ENCODE measurements at regions not wholly inside any gene's neighbourhood (a gene's known extent, or its start where the extent isn't known, plus 50 kb on each side); places are given as distances from the start of the nearest gene placed in this dataset.

DNA sequence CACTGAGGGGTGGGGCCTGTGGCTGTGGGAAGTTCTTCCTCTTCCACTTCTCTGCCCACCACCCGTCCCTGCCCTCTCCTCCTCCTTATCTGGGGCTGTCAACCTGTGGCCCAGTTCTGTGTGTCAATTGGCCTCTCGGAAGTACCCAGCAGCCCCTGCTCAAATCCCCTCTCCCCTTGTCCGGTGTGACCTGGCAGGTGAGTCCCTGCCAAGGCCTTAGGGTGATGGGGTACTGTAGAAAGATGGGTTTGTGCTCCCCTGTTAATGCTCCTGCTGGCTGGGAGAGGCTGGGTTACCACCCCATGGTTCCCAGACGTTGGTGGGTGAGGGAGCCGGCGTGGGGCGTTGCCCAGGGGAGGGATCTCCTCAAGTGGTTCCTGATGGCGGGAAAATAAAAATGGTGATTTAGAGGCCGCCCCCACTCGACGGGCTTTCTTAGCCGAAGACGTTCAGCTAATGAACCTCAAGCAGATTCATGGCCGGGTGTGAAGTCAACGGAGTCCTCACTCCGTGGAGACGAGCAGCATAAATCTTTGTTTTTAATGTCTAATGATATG, 141.2 kb downstream of the URI1 start:
- DNase-seq, result no peak

DNA sequence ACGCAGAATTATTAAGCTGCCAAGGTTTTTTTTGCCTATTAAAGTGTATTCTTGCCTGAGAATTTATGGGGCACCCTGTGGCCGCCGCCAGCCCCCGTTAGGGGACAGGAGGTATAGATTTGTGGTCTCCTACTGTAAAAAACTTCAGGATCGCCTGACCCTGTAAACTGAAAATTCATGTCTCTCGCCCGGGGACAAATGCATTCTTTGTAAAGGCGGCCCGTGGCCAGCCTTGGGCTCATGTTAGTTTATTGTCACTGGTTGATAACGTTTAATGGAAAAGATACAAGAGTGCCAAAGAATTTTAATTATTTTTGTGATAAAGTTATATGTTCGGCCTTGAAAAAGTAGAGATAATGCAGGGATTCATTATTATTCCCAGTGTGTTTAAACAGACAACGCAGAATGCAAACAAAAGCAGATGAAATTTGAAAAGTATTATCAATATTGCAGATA, 141.7 kb downstream of the URI1 start:
- DNase-seq, result no peak

DNA sequence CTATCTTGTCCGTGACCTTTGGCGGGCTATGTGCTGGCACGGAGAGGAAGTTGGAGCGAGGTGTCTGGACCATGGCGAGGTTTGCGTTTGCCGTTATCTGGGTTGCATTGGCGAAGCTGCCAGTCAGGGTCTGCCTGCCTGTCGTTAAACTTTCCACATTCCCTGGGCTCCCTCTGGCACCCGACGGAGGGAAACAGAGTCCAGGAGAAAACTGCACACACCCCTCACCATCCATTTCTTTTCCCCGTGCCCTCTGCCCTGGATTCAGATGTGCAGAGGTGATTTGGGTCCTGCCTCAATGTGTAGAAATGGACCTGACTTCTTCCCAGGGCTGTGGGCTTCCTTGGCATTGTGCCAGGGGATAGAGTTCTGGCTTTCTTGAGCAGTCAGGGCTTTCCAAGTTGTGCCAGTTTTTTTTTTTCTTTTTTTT, 142.4 kb downstream of the URI1 start:
- no peak for DNase-seq

DNA sequence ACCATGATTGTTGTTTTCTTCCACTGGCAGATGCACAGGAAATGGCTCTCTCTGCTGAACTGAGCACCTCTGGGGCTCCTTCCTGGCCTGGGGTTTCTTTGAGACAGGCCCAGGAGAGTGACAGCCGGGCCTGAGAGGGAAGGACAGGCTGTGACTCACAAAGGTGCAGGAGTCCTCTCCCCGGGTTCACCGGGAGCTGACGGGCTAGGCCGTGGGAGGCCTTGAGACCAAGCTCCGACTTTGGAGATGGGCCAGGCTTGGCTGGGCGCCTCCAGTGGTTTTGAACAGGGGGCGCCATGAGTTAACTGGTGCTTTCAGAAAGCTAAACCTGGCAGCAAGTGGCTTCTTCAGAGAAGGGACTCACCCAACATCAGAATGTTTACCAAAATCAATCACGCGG, 143.4 kb downstream of the URI1 start:
- no peak for DNase-seq

DNA sequence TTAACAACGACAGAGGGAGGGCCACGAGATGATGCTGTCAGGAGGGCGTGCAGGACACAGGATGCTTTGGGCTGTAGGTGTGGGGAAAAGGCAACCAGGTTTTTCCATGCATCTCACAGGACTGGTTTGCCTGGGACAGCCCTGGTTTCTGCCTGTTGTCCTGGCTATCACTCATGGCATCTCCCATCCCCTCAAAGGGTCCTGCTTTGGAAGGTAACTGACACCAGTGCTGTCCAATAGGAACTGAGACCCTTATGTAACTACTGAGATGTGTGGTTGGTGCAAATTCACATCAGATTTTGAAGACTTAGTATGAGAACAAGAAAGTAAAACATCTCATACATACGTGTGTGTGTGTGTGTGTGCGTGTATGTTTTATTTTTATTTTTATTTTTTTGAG, 144.2 kb downstream of the URI1 start:
- DNase-seq, result no peak

DNA sequence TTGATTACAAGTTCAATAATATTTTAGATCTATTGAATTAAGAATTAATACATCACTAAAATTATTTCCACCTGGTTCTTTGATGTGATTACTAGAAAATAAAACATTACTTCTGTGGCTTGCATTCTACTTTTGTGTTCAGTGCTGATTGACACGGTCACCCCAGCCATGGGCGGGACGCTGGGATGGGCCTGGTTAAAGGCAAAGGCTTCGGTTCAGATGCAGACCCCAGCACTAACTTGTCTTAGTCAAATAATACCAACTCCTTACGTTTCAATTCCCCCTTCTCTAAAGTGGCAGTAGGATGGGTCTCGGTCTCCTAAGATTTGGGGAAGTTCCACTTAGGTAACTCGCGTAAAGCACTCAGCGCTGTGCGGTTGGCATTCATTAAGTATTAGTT, 144.9 kb downstream of the URI1 start:
- DNase-seq, result no peak

DNA sequence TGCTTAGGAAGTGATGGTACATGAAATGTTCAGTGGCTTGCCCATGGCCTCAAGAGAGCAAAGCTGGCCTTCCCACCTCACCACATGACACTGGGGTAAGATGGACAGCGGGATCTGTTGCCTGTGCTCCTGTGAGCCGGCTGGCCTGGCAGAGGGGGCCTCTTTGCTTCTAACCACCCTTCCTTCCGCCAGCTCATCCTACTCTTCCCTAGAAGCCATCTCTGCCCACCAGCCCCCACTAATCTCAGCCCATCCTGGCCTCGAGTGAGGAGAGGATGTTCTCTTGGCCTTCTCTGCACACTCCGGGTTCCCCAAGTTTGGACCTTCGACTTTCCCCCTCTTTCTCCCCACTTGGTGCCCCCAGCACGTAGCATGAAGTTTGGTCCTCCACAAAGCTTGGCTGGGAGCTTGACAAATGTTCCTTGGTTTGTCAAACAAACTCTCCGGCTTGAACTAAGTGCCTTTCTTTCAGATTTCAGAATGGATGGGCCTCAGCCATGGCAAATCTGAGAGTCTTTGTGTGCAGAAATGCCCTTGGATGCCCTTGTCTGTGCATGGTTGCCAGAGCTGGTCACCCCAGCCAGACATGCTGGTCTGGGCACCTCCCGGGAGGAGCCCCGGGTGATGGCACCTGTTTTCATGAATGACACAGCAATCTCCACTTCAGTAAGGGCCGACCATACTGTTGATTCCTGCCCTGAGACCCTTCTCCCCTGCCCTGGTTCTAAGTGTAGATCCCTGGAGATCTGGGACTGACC, 145.5 kb downstream of the URI1 start:
- no peak for DNase-seq

DNA sequence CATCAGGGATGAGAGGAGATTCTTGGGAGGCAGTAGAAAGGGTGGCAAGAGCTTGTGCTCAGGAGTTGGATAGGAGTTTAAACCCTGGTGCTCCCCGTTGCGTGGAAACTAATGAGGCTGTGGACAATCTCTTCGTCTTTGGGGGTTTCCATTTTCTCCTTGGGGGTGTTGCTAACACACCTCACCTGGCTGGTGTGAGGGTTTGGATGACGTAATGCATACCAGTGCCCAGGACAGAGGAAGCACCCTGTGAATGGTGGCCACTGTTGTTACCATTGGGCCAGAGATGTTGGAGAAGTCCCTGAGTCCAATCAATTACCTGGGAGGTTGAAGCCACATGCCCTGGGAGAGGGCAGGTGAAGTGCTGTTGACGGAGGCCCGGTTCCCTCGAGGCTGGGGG, 146.5 kb downstream of the URI1 start:
- DNase-seq, result no peak

DNA sequence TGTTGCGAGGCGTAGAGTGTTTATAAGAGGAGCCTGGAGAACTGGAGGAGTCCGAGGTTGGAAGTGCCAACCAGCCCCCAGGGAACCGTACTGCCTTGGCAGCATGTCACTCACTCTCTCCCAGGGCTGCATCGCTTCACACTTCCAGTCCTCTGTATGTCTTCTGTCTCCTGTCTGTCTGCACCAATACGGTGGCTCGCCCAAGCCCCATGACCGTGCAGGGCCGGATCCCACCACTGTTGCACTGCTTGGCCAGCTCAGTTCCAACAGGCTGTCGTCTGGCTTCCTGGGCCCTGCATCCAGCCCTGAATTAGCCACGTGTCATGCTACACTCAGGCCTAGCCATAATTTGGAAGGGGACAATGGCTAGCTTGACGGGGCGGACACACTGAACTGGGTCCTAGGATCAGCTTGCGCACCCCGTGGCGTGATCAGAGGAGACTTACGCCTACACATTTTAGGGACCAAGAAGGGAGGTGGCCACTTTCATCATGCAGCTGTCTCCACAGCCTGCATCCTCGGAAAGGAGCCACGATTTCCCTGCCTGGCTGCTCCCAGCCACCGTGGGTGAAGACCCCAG, 147.1 kb downstream of the URI1 start:
- no peak for DNase-seq

DNA sequence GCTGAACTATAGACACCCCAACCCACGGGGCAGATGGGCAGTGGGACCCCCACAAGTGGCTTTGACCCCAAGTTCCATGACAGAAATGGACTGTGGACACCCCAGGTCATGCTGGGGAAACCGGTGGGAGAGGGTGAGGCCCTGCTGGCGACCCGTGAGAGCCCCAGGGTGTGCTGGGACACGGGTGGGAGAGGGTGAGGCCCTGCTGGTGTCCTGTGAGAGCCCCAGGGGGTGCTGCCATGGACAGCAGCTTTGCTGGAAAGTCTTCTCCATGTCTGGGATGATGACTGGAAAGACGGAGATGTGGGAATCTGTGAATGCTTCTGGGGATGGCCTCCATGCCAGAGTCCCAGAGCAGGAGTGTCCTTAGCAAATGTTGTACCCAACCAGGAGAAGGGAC, 148.4 kb downstream of the URI1 start:
- no peak for DNase-seq

DNA sequence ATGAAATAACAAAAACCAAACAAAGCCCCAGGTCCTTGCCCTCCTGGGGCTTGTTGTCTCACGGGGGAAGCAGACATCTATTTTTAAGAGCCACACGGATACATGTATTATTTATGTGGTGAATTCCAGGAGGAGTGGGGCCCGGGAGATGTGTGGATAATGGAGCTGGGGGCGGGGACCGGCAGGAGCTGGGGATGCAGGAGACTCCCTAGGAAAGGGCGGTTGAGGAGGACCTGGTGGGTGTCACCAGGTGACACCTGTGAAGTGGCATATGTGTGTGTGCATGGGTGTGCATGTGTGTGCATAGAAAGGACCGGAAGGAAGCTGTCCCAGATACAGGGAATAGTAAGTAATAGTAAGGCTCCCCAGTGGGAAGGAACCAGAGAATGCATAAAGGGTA, 148.9 kb downstream of the URI1 start:
- no peak for DNase-seq

DNA sequence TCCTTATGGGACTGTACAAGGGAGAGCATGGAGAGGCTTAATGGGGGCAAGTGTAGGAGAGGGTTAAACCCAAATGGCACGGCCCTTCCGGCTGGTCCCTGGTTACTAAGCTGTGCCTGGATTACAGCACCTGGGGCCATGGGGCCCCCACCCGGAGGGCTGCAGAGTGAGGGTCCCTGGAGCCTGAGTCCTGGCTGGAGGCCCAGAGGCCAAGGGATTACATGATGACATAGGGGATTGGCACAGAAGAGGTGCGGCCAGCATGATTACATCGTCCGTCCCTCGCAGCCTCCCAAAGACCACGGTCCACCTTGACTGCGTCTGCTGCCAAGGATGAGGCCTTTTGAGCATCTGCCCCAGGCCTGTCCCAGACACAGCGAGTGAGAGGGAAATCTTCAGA, 149.4 kb downstream of the URI1 start:
- no peak for DNase-seq

DNA sequence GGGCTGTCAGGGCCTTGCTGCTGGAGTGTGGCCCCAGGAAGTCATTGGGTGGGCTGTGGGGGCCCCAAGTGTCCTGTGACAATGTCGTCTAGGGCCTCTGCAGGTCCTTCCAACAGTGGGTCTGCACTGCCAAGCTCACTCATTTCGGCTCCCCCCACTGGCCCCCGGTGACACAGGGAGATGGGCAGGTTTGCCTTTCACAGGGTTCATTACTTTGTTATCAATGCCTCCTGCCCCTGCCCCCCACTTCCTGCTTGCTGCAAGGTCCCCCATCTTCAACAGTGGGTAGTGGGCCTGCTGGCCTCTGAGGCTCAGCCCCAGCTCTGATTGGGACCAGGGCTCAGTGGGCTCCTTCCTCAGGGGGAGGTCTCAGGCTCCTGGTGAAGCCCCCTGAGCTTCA, 149.8 kb downstream of the URI1 start:
- no peak for DNase-seq

DNA sequence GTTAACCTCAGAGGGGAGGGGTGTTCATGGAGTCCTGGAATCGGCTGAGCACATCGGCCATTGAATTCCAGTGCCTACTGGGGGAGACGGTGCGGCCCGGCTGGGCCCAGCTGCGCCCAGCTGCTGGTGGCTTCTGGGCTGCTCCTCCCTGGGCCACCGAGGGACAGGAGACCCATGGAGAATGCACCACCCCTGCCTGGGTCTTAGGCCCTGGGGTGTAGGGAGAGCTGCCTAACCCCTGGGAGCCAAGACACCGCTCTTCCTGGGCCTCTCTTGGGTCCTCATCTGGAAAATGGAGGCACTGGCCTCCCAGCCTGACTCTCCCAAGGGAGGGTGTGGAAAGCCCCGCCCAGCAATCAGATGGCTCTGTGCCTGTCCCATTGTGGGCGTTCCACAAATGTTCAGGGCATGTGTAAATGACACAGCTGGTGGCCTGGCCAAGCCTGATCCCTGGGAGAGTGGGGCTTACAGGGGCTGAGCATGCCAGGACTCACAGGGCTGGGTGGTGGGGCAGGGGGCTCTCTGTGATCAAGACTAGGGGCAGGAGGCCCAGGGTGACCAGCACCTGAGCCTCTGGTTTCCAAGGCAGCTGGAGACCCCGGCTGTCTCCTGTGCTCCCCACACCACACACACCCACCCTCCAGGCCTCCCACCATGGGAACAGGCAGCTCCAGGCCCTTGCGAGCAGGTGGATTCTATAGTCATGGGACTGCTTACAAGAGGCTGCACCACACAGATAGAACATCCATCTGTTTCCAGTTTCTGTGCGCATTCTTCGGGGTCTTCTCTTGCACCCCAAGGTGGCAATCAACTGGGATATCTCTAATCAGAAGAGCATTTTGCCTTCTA, 150.9 kb downstream of the URI1 start:
- DNase-seq, result no peak

DNA sequence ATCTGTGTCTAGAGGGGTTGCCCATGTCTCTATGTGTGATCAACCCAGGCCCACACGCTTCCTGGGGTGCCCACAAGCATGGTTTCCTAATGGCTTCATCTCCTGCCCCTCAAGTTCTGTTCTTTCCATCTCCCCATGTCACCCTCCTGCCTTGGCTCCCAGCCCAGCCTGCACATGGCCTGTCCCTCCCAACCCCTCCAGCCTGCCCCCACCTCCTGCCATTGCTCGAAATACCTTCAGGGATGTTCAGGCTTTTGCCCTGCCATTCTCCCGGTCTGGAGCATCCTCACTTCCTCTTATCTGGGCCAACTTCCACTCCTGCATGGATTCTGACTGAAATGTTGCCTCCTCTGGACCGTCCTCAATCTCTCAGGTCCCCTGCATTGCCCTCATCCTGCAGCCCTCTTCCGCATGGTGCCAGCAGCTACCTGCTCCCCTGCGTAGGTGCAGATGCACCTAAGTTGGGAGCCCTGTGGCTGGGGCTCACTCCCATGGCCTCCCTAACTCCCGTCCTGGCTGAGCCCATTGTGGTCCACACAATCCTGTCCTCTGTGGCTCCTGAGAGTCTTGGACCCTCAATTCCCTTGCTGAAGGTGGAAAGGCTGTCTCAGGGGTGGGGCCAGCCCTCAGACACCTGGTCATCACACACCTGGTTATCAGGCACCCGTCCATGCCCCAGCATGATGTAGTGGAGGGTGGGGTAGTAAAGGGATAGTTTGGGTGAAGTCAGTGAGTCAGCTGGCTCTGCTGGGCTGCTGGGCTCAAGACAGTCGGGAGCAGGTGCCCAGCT, 152.1 kb downstream of the URI1 start:
- DNase-seq, result no peak

DNA sequence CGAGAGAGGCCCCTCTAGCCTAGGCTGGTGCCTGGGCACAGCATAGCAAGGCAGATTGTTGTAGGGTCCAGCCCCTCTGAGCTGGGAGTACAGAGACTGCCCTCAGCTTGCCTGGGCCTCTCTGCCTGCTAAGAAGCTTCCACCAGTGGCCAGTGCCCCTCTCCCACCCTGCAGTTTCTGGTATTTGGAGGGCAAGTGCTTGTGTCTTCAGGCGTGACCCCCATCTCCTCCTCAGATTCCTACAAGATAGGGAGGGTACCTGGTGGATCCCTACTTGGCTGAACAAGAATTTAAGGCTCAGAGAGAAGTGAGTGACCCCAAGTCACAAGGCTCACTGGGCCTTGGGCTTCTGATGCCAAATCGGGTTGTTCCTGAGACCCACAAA, 152.7 kb downstream of the URI1 start:
- DNase-seq, result no peak

DNA sequence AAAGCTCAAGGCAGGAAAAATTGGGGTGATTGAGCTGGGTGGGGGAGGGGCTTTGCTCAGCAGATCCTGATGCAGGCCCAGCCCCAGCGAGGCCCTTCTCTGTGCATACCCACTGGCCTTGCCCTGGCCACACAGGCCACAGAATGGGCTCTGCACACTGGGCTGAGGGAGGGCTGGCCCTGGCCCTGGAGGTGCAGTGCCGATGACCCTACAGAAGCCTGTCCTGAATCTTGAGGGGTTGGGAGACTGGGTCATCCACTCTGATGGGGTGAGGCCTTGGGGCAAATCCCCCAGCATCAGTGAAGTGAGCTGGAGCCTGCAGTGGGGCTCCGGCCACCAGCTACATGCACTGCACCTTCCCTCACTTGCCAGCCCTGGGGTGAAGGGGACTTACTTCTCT, 153.1 kb downstream of the URI1 start:
- no peak for DNase-seq

DNA sequence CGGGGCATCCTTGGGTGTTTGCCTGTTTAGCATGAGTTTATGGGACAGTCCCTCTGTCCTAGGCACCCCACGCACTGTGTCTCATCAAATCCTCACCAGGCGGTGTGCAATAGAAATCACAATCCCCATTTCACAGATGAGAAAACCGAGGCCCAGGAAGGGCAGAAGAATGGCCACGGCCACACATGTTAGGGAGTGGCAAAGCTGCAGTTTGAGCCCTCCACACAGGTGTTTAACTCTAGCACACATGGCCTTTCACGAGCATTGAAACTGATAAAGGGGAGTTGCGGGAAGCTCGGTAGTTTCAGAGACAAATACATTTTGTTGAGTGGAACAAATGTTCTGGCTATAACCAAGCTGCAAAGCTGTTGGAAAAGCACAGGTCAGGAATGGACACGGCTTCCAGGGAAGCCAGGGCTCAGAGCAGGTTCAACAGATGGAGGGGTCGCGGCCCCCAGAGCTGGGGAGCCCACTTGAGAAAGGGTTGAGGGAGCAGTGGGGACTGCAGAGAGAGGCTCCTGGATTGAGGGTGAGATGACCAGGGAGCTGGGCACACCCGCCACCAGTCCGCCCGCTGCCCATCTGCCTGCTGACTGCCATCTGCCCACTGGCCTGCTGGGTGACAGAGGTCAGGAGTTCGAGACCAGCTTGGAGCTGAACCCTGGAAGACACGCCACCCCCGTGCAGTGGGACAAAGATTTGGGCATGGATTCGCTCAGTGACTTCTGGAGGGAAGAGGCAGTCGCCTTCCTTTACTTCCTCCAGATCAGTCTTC, 154.7 kb downstream of the URI1 start:
- DNase-seq, result no peak

DNA sequence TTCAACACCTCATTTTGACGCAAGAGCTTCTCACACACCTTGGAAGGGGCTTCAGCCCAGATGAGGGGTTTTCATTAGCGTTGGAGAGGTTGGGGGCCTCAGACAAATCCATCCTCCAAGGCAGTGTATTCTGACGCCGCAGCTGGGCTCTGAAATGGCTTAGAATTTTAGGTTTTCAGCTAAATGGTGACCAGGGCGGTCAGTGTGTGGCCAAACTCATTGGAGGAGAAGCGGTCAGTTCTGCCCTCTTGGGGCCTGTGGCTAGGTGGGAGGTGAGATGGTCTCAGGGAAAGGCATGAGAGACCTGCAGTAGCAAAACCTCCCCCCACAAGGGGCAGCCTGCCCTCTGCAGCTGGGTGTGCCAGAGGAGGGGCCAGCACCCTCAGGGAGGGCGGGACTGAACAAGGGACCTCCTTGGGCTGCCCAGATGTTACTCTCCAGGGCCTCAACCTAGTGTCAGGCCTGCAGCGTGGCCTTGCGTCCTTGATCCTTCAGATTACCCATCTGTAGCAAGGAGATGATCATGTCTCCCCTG, 155.8 kb downstream of the URI1 start:
- DNase-seq, result no peak

DNA sequence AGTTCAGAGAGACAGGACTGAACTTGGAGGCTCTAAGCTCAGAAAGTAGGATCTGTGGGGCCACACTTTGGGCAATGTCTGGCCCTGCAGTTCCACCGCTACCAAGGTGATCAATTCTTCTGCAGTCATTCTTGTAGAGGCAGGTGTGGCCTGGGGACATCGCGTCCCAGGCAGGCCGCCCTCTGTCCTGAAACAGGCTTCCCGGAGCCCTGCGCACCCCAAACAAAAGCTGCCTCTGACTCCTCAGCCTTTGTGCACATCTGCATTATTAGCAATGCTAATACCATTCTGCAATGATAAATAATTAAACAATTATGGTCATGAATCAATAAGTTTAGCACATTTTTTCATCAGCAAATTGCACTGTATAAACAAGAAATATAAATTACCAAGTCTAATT, 160.2 kb downstream of the URI1 start:
- no peak for DNase-seq

DNA sequence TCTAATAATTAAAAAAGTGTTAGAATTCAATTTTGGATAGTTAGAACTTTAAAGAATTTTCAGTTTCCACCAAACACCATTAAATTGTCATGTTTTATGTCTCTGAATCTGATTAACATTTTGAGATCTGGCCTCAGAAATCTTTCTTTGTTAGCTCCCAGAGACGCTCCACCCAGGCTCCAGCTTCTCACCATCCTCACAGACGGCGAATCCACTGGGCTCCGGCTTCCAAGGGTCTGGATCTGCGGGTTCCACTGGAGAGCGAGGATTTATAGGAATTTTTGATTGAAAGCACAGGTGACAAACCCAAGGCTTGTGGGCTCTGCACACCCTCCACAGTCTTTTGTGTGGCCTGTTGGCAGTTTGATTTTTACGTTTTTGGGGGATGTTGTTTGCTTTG, 160.6 kb downstream of the URI1 start:
- no peak for DNase-seq

DNA sequence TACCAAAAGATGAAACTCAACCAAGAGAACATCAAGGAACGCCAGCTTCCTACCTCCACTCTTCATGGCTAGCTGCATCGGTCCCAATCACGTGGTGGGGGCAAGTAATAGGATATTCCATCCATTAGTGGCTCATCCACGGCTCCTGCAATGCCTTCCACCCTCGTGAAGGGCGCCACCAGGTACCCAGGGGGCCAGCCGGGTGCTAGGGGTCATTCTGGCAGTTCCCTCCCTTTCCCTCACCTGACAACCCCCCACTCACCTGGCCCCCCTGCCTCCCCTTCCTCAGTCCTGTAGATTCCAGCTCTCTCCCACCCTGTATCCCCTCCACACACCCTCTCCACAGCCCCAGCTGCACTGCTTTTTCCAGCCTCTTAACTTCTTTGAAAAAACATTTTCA, 161.9 kb downstream of the URI1 start:
- no peak for DNase-seq

Data from fibroblast of skin of scalp (primary cell).